ENCODE measurements at regions not wholly inside any gene's neighbourhood (a gene's known extent, or its start where the extent isn't known, plus 50 kb on each side); places are given as distances from the start of the nearest gene placed in this dataset.

- TF ChIP-seq CTCF (IDR thresholded peaks at IDR 0.05 in 8 of 11, conservative IDR thresholded peaks at IDR 0.05 in 3 of 11) = no peak
- TF ChIP-seq POLR2AphosphoS5 (IDR thresholded peaks at IDR 0.05) = no peak
- TF ChIP-seq POLR2A (IDR thresholded peaks at IDR 0.05) = no peak
Observed at GRCh38 chr10:104505521-104506042, 135.5 kb upstream of the SORCS3 start.

Data from spleen (tissue), 7 donors.